GM12878 (cell line): ENCODE measurements at regions not wholly inside any gene's neighbourhood (a gene's known extent, or its start where the extent isn't known, plus 50 kb on each side); places are given as distances from the start of the nearest gene placed in this dataset.

ENCODE experiments used
- KAT2A ChIP-seq: conservative IDR thresholded peaks from 2 replicates; pipeline ENCODE4 v1.6.1; 2011; ENCODE audit warnings: low read depth, low read length; ENCODE audit not compliant: control insufficient read depth
- MTA3 ChIP-seq: IDR thresholded peaks from 2 replicates; pipeline ENCODE4 v1.6.1; 2012; ENCODE audit warnings: low read length, inconsistent platforms, borderline replicate concordance
- POLR2A ChIP-seq: IDR thresholded peaks from 2 replicates; pipeline ENCODE4 v1.6.1; 2011; ENCODE audit warnings: low read depth, mild to moderate bottlenecking, low read length
- ZNF24 ChIP-seq: fragments of 450-650 bp; IDR thresholded peaks from 2 replicates; pipeline ENCODE4 v1.6.1; 2017; ENCODE audit warnings: antibody characterized with exemption, mild to moderate bottlenecking
- ZSCAN29 ChIP-seq: fragments of 450-650 bp; IDR thresholded peaks from 2 replicates; pipeline ENCODE4 v1.6.1; 2017; ENCODE audit warnings: mild to moderate bottlenecking, moderate library complexity
- TF ChIP-seq, protein P1 (sequence below), 3 experiments: IDR thresholded peaks in 2 of 3; conservative IDR thresholded peaks in 1 of 3; 2 replicates each; pipeline ENCODE4 v1.5.1; 2011; ENCODE audit warnings: low read depth in 3 of 3, low read length in 3 of 3, mild to moderate bottlenecking in 3 of 3, control low read depth in 2 of 3, moderate library complexity in 2 of 3, inconsistent platforms in 1 of 3, mixed read lengths in 1 of 3; ENCODE audit not compliant: control insufficient read depth in 2 of 3, insufficient read depth in 1 of 3; ENCODE audit errors: extremely low read depth in 1 of 3

DNA sequence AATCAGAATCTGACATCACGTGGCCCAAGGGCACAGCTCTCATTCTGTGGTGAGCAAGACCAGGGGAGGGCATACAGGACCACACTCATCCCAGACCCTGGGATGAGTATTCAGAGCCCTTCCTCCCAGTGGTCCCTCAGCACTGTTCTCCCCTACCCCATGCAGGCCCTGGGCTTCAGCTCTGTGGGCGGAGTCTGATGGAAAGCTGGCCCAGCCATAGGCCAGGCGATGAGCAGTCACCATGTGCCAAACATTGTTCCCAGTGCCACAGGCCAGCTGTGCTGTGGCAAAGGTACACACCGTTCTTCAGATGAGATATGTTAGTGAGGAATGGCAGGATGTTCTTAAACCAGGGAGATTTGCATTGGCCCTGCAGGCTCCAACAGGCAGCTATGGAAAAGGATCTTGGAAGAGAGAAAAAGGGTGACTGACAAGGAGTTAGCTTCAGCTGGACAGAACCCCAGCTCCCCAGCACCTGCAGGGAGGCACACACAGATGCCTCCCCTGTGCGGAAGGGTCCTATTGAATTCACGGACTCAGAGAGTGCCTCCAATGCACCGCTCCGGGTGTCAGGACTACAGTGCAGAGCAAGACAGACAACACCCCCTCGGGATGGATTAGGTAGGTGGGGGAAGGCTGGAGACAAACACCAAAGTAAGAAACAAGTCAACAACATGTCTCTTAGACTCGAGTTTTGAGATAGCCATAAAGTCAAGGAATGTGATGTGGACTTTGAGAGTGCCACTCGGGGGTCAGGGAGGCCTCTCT is 596.0 kb upstream of the MGMT start:
- TF ChIP-seq ZNF24, result no peak
- no peak for TF ChIP-seq MTA3
- no peak for TF ChIP-seq ZSCAN29
- no peak for TF ChIP-seq KAT2A
- TF ChIP-seq, protein P1, sequence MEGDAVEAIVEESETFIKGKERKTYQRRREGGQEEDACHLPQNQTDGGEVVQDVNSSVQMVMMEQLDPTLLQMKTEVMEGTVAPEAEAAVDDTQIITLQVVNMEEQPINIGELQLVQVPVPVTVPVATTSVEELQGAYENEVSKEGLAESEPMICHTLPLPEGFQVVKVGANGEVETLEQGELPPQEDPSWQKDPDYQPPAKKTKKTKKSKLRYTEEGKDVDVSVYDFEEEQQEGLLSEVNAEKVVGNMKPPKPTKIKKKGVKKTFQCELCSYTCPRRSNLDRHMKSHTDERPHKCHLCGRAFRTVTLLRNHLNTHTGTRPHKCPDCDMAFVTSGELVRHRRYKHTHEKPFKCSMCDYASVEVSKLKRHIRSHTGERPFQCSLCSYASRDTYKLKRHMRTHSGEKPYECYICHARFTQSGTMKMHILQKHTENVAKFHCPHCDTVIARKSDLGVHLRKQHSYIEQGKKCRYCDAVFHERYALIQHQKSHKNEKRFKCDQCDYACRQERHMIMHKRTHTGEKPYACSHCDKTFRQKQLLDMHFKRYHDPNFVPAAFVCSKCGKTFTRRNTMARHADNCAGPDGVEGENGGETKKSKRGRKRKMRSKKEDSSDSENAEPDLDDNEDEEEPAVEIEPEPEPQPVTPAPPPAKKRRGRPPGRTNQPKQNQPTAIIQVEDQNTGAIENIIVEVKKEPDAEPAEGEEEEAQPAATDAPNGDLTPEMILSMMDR (IDR thresholded peaks at IDR 0.05 in 2 of 3, conservative IDR thresholded peaks at IDR 0.05 in 1 of 3; ENCODE audit: control insufficient read depth in 2 of 3, extremely low read depth in 1 of 3, insufficient read depth in 1 of 3, low read depth in 3 of 3, low read length in 3 of 3), result no peak
- TF ChIP-seq POLR2A, result no peak
